Activated naive CD4-positive, alpha-beta T cell treated with Interleukin-2 at 50 U/mL for 16 hours (primary cell): ENCODE measurements at regions not wholly inside any gene's neighbourhood (a gene's known extent, or its start where the extent isn't known, plus 50 kb on each side); places are given as distances from the start of the nearest gene placed in this dataset.

Experiments used
- DNase-seq: peaks from one replicate; pipeline ENCODE4 v3.0.0-alpha.2; 2020

DNA sequence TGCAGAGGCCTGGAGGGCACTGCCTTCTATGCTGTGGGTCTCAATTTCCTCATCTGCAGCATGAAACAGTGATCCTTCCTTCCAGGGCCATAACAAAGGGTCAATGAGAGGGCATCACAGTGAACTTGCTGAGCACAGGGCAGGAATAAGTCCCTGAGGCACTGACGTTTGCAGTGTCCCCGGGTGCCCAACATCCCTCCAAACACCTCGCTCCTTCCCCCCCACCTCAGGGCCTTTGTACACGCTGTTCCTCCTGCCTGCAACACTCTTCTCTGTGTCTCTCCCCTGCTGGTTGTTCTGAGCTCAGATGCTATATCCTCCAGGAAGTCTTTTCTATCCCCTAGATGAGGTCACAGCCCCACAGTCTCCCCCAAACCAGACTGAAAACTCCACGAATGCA is 59.7 kb upstream of the TCF20 start:
- no peak for DNase-seq

GRCh38 chr22:42329504-42329903 is 59.1 kb upstream of the TCF20 start:
- no peak for DNase-seq

GRCh38 chr22:42328784-42329145 is 58.3 kb upstream of the TCF20 start:
- no peak for DNase-seq

DNA sequence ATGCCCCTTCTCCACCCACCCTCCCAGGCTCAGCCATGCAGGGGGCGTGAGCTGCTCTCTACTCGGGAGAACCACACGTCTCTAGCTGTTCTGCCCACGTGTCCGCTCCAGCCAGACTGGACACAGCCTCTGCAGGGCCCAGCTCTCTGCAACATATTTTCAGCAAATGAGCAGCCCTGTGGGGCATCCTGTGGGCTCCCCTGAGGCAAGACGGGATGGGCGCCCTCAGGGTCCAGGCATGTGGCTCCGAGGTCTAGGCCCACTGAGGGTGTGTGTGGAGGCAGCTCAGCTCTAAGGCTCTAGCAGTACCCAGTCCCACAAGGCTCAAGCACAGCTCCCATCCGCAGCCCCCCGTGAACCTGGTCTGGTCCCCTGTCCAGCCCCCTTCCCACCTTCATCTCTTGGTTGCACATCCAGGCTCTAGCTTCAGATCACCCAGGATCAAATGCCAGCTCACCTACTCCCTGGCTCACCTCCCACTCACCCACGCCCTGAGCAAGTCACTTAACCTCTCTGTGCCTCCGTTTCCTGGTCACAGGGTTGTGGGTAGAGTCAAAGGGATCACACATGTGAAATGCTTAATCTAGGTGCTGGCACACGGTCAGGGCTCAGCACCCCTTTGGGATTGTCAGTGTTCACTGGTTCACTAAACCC is 57.8 kb upstream of the TCF20 start:
- DNase-seq = peak; percentile 29

DNA sequence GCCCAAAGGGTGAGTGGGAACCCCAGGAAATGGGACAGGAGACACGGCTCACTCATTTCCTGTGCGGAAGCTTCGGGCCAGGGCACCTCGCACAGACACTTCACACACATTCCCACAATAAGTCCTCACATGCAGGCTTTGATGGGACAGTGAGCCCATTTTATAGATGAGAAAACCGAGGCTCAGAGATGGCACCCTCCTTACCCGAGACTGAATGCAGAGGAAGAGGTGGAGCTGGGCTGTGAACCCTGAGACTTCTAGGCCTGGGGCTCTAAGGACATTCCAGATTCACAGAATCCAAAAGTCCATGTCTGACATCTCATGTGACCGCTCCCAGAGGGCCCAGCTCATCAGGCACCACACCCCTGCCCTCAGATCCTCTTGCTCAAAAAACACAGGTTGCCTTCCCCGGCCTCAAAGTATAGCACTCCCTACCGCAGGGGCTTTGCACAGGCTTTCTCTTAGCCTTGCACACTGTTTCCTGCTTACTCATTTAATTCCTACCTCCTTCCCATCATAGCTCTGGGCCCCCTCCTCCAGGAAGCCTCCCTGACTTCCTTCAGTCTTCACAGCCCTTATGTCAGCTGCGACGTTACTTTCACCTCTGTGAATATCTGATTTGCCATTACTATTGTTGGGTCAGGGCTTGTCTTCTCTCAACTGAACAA is 57.1 kb upstream of the TCF20 start:
- DNase-seq = no peak

- no peak for DNase-seq
These were observed 56.3 kb upstream of the TCF20 start for GRCh38 chr22:42326801-42327200.

DNA sequence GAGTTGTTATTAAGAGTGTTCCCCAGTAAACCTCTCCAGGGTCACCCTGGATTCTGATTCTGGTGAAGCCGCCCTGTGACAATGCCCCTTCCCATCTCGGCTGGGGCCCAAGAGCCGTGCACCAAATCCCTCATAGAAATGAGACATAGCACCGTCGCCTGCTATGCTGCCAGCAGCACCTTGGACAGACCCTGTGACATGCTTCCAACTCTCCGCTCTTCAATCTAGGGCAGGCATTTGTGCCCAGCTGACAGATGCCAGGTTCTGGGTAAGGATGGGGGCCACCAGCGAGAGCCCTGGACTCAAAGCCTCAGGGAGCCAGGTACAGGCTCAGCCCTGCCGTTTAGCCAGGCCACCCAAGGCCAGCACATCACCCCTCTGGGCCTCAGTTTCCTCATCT is 55.8 kb upstream of the TCF20 start:
- no peak for DNase-seq

GRCh38 chr22:42324990-42325710 is 54.7 kb upstream of the TCF20 start:
- no peak for DNase-seq

GRCh38 chr22:42324566-42324965 is 54.1 kb upstream of the TCF20 start:
- no peak for DNase-seq

DNA sequence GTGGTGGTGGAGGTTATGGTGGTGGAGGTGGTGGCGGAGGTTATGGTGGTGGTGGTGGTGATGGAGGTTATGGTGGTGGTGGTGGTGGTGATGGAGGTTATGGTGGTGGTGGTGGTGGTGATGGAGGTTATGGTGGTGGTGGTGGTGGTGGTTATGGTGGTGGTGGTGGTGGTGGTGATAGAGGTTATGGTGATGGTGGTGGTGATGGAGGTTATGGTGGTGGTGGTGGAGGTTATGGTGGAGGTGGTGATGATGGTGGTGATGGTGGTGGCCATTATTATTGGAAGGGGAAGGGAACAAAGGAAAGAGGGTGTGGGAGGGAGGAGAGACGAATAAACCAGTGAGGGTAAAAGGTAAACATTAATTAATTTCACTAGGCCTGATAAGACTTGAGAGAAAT is 53.5 kb upstream of the TCF20 start:
- DNase-seq = no peak

GRCh38 chr22:42322562-42322926 is 52.1 kb upstream of the TCF20 start:
- no peak for DNase-seq

DNA sequence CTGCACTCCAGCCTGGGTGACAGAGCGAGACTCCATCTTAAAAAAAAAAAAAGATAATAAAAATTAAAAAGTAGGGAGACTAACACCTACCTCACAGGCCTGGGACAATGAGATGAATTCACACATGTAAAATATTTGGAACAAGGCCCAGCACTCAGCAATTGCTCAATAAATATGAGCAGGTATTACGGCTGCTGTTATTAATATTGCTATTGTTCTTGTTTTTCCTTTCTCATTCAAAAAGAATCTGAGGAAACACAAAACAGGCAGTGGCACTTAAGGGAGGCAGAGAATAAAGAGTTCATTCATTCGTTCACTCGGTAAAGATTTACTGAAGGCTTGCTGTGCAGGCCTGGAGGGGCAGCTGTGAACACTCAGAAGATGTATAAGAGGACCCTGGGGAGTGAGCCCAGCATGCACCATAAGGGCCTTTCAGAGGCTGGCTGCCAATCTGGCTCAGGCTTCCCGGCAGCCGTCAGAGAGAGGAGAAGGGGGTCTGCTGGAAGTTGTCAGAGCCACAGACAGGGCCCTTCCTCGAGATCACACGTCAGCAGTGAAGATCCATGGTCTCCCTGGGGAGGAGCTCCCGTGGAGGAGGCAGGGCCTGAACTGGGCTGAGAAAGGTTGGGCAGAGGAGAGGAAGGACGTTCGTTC is 51.6 kb upstream of the TCF20 start:
- no peak for DNase-seq

- no peak for DNase-seq
These were observed 50.3 kb upstream of the TCF20 start for GRCh38 chr22:42320443-42321416.
